HEK293T (cell line): ENCODE measurements at regions not wholly inside any gene's neighbourhood (a gene's known extent, or its start where the extent isn't known, plus 50 kb on each side); places are given as distances from the start of the nearest gene placed in this dataset.

ENCODE experiments used
- ARNT ChIP-seq: fragments of 450-650 bp; IDR thresholded peaks from 2 replicates; pipeline ENCODE4 v1.6.1; 2017; ENCODE audit warnings: mild to moderate bottlenecking
- BHLHE40 ChIP-seq: fragments of 450-650 bp; IDR thresholded peaks from 2 replicates; pipeline ENCODE4 v1.6.1; 2016; ENCODE audit warnings: mild to moderate bottlenecking, moderate library complexity, borderline replicate concordance
- ELF4 ChIP-seq: fragments of 450-650 bp; IDR thresholded peaks from 2 replicates; pipeline ENCODE4 v1.6.1; 2017; ENCODE audit warnings: antibody characterized with exemption
- FOXA1 ChIP-seq: fragments of 450-650 bp; IDR thresholded peaks from 2 replicates; pipeline ENCODE4 v1.6.1; 2016; ENCODE audit warnings: mild to moderate bottlenecking
- FOXM1 ChIP-seq: fragments of 450-650 bp; IDR thresholded peaks from 2 replicates; pipeline ENCODE4 v1.6.1; 2017; ENCODE audit warnings: mild to moderate bottlenecking, borderline replicate concordance
- L3MBTL2 ChIP-seq: fragments of 450-650 bp; conservative IDR thresholded peaks from 2 replicates; pipeline ENCODE4 v1.6.1; 2016; ENCODE audit warnings: mild to moderate bottlenecking
- NFRKB ChIP-seq: fragments of 450-650 bp; IDR thresholded peaks from 2 replicates; pipeline ENCODE4 v1.6.1; 2016; ENCODE audit warnings: mild to moderate bottlenecking, moderate library complexity
- PKNOX1 ChIP-seq: fragments of 450-650 bp; IDR thresholded peaks from 2 replicates; pipeline ENCODE4 v1.6.1; 2016
- SUZ12 ChIP-seq: fragments of 450-650 bp; IDR thresholded peaks from 2 replicates; pipeline ENCODE4 v1.6.1; 2016; ENCODE audit warnings: mild to moderate bottlenecking
- TARDBP ChIP-seq: fragments of 450-650 bp; IDR thresholded peaks from 2 replicates; pipeline ENCODE4 v1.6.1; 2016

- TF ChIP-seq SUZ12 (no peak), FOXM1 (no peak), ARNT (no peak), ELF4 (no peak), NFRKB (no peak), BHLHE40 (no peak), FOXA1 (no peak), PKNOX1 (no peak), TARDBP (no peak), L3MBTL2 (no peak)
Measured at GRCh38 chr21:23861911-23862504, 1745.3 kb downstream of the MRPL39 start.
